PC-3 (cell line): ENCODE measurements at regions not wholly inside any gene's neighbourhood (a gene's known extent, or its start where the extent isn't known, plus 50 kb on each side); places are given as distances from the start of the nearest gene placed in this dataset.

Source experiments
- EZH2 ChIP-seq: fragments of 300-600 bp; sonication (generic); IDR thresholded peaks from one replicate; pipeline ENCODE4 v1.6.1; 2017; ENCODE audit warnings: antibody characterized with exemption, mild to moderate bottlenecking, low read length; ENCODE audit not compliant: unreplicated experiment
- TF ChIP-seq, protein P1 (sequence below): fragments of 300-600 bp; sonication (generic); conservative IDR thresholded peaks from 2 replicates; pipeline ENCODE4 v1.5.1; 2017; ENCODE audit warnings: antibody characterized with exemption, low read depth, mild to moderate bottlenecking, low read length

GRCh38 chr5:4837489-4838058, 302.6 kb upstream of the ADAMTS16 start:
- TF ChIP-seq, protein P1, sequence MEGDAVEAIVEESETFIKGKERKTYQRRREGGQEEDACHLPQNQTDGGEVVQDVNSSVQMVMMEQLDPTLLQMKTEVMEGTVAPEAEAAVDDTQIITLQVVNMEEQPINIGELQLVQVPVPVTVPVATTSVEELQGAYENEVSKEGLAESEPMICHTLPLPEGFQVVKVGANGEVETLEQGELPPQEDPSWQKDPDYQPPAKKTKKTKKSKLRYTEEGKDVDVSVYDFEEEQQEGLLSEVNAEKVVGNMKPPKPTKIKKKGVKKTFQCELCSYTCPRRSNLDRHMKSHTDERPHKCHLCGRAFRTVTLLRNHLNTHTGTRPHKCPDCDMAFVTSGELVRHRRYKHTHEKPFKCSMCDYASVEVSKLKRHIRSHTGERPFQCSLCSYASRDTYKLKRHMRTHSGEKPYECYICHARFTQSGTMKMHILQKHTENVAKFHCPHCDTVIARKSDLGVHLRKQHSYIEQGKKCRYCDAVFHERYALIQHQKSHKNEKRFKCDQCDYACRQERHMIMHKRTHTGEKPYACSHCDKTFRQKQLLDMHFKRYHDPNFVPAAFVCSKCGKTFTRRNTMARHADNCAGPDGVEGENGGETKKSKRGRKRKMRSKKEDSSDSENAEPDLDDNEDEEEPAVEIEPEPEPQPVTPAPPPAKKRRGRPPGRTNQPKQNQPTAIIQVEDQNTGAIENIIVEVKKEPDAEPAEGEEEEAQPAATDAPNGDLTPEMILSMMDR: no peak
- TF ChIP-seq EZH2: no peak
